GM19351 (cell line): ENCODE measurements at regions not wholly inside any gene's neighbourhood (a gene's known extent, or its start where the extent isn't known, plus 50 kb on each side); places are given as distances from the start of the nearest gene placed in this dataset.
"Not testable (repeated sequence)": the region's sequence is repeated elsewhere in the genome, so short reads cannot be mapped to it uniquely, and the experiment has no call there.

Source experiments
- ATAC-seq: cut with Tn5 transposase; IDR thresholded peaks from one replicate; pipeline ENCODE4 v1.9.1; 2021; ENCODE audit warnings: mild to moderate bottlenecking, moderate library complexity; ENCODE audit not compliant: unreplicated experiment

- ATAC-seq, result no peak
These were observed 1007.3 kb upstream of the CELF2 start for GRCh38 chr10:10010397-10010796.

DNA sequence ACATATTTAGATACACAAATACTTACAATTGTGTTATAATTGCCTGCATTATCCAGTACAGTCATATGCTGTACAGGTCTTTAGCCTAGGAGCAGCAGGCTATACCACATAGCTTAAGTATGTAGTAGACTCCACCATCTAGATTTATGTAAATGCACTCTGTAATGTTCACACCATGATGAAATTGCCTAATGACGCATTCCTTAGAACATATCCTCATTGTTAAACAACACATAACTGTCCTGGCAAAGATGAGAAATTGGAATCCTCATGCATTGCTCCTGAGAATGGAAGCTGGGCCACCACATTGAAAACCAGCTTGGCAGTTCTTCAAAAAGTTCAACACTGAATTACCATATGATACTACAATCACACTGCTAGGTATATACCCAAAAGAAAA lies 1002.8 kb upstream of the CELF2 start:
- no peak for ATAC-seq

DNA sequence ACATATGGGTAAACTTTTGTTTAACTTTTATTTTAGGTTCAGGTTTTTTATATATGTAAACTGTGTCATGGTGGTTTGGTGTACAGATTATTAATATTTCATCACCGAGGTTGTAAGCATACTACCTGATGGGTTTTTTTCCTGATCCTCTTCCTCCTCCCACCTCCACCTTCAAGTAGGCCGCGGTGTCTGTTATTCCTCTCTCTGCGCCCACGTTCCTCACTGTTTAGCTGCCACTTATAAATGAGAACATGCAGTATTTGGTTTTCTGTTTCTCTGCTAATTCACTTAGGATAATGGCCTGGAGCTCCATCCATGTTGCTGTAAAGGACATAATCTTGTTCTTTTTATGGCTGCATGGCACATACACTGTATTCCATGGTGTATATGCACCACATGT lies 1000.0 kb upstream of the CELF2 start:
- no peak for ATAC-seq

DNA sequence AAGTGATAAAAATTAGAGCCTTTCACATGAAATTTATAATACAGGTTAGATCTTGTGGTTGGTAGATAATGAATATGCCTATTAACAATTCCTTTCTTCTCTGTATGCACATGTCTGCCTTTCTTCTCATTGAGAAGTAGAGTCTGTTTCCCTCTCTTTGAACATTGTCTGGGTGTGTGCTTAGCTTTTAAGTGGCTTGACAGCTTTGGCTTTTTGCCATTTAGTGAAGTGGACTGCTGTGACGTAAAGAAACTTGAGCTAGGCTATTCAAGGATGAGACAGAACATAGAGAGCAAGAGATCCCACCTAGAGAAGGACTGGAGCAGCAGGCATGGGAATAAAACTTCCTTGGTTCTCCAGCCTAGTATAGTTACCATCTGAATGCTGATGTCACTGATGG lies 996.7 kb upstream of the CELF2 start:
- ATAC-seq, result no peak

GRCh38 chr10:10032991-10033390 lies 984.7 kb upstream of the CELF2 start:
- ATAC-seq, result no peak

DNA sequence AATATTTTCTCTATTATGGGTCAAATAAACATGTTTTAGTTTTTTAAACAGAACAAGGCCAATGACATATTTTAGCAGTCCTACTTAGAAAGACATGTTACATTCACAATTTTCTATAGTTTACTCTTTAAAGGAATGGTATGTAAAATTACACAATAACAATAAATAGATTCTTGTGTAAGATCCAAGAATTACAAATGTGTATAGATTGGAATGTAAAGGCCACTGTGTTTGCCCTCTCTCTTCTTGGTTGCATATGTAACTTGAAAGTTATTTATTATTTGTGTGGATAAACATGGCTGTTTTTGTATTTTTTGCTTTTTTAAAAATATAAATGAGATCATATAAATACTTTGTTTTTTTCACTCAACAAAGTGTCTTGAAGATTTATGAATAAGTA lies 979.3 kb upstream of the CELF2 start:
- ATAC-seq, result no peak

- ATAC-seq, result no peak
These were observed 978.1 kb upstream of the CELF2 start for GRCh38 chr10:10039595-10039994.

GRCh38 chr10:10043083-10043482 lies 974.6 kb upstream of the CELF2 start:
- ATAC-seq, result no peak

- ATAC-seq, result peak; percentile 69
These were observed 972.5 kb upstream of the CELF2 start for GRCh38 chr10:10044922-10045764.

DNA sequence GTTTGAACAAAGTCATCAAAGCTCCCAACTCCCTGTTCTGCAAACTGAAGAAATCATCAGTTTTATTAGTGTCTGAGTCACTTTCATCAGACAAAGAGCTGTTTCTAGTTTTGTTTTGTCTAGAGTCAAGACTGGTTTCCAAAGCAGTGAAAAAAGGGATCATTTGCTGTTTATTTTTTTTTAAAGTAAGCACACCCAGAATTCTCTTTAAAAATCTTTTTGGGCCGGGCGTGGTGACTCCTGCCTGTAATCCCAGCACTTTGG lies 972.0 kb upstream of the CELF2 start:
- ATAC-seq, result peak; percentile 49

DNA sequence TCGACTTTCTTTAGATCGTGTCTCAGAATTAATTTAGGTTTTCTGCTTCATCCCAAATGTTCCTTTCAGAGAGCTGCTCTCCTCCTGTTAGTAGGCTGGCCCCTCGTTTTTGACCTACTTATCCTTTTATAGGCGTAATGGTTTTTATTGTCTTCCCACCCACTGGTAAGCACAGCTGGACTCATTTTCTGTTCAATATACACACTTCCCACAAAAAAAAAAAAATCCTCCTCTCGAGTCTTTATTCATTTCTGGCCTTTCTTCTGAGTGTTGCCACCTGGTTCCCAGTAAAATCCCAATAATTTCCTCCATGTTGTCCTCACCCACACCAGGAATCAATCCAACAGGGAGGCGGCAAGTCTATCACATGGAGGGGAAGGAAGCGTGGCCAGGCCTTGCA lies 970.2 kb upstream of the CELF2 start:
- no peak for ATAC-seq

GRCh38 chr10:10053051-10053450 lies 964.6 kb upstream of the CELF2 start:
- peak; percentile 80 for ATAC-seq

GRCh38 chr10:10054466-10054865 lies 963.2 kb upstream of the CELF2 start:
- ATAC-seq, result peak; percentile 53

GRCh38 chr10:10055656-10056442 lies 961.8 kb upstream of the CELF2 start:
- no peak for ATAC-seq

DNA sequence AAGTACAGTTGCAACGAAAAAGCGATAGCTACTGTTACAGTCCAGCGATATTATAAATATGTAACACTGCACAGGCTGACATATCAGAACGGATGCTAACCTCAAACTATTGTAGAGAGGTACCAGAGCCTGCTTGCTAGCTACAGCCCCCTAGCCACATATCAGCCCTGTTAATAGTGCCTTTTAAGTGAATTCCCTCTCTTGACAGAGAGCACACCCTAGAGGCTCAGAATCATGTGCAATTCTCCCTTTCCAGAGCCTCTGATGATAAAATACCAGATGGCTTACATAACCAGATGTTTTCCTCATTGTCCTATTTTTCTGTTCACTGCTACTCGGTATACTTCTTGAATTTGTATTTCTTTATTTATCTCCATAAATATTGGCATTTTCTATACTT lies 960.7 kb upstream of the CELF2 start:
- ATAC-seq, result no peak

DNA sequence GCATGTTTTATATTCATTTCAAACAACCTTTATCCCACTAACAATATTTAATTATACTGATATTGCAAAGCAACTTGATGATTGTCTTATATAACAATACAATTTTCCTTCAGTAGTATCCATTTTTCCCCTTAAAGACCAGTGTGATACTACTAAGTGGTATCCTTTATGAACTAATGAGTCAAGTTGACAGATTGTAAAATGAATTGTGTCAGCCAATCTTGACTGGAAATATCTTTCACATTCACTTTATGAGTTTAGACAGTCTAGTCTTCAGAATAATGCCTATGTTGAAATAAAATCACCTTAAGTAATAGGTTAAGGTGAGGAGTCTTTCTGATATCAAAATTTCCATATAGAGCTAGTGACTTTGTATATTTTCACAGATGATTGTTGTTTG lies 950.0 kb upstream of the CELF2 start:
- ATAC-seq, result no peak

DNA sequence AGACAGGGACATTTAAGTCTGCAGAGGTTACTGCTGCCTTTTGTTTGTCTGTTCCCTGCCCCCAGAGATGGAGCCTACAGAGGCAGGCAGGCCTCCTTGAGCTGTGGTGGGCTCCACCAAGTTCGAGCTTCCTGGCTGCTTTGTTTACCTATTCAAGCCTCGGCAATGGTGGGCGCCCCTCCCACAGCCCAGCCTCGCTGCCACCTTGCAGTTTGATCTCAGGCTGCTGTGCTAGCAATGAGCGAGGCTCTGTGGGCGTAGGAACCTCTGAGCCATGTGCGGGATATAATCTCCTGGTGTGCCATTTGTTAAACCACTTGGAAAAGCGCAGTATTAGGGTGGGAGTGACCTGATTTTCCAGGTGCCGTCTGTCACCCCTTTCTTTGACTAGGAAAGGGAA lies 942.8 kb upstream of the CELF2 start:
- ATAC-seq, result not testable (repeated sequence)

DNA sequence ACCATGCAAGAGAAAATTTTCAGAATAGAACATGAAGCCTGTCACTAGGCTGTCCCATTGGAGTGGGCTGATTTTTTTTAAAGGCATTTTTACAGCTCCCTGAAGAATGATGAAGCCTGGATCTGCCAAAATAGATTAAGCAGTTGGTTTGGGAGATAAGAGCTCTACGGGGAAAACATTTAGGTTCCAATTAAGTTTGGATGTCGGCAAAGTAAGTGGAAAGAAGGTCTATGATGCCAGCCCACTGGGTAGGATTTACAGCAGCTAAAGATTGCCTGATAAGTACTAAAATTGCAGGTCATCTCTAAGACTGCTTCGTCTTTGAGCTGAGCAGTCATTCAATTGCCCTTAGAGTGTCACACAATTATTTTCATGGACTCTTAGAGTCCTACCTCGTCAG lies 939.2 kb upstream of the CELF2 start:
- no peak for ATAC-seq

DNA sequence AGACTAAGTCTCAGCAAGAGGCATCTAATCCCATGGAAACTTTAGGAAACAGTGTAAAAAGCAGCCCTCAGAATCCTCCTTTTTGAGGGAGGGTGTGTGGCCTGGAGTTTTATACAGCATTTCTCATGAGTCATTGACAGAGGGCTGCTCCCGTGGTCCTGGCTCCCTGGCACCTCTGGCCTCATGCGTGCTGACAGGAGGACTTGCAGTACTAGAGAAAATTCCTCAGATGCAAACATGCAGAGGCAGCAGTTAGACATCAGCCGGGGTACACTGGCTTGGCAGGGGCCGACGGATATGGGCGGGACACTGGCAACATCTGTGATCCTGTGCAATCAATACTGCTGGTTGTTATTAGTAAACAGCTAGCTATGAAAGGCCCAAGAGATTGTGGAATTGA lies 925.1 kb upstream of the CELF2 start:
- ATAC-seq, result no peak

GRCh38 chr10:10093021-10093420 lies 924.7 kb upstream of the CELF2 start:
- ATAC-seq, result no peak

DNA sequence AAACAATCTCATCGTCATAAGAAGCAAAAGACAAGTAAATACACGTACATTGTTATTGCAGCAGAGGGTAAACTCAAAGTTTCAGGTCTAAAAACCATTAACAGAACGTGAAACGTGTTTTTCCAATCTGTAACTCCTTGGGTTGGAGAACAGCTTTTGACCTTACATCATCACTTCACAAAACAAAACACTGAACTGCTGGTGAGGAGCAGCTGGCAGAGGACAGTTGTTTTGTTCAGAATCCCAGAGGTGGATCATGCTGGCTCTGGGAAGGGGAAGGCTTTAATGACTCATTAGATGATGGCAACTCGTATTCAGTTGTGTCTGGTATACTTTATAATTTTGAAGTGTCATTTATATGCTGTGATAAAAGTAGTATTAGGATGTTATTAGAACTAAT lies 923.0 kb upstream of the CELF2 start:
- no peak for ATAC-seq

GRCh38 chr10:10096296-10096695 lies 921.4 kb upstream of the CELF2 start:
- ATAC-seq, result no peak

- no peak for ATAC-seq
These were observed 920.8 kb upstream of the CELF2 start for GRCh38 chr10:10096898-10097297.
